GM12878 (cell line): ENCODE measurements at regions not wholly inside any gene's neighbourhood (a gene's known extent, or its start where the extent isn't known, plus 50 kb on each side); places are given as distances from the start of the nearest gene placed in this dataset.

Experiments
- ATAC-seq: fragments of 200-7000 bp; cut with Tn5 transposase; 3 replicates; pipeline ENCODE4 v1.9.1; 2020; ENCODE audit warnings: mild to moderate bottlenecking, moderate library complexity
- BruUV-seq: library from RNA; stranded (reverse); fragments of 400-500 nt; replicated peaks from 2 replicates; lab custom pipeline; 2021; lab: Mats Ljungman, UMichigan
- CTCF ChIA-PET: fragments of 300-600 bp; sonication (Branson Sonifier 250); formaldehyde crosslinking; extraction: SDS; loops from one replicate; lab custom pipeline; 2021; ENCODE audit warnings: inconsistent platforms; lab: Yijun Ruan, JAX
- POLR2A ChIA-PET: fragments of 350-600 bp; formaldehyde crosslinking; extraction: SDS; loops from one replicate; lab custom pipeline; 2021; ENCODE audit warnings: inconsistent platforms; lab: Charles Lee
- RAD21 ChIA-PET: fragments of 300-600 bp; sonication (Branson Sonifier 250); formaldehyde crosslinking; loops from one replicate; lab custom pipeline; 2023; ENCODE audit warnings: antibody characterized with exemption; ENCODE audit not compliant: unreplicated experiment; lab: Charles Lee
- SMC1A ChIA-PET: fragments of 300-600 bp; sonication (Branson Sonifier 250); formaldehyde crosslinking; loops from one replicate; lab custom pipeline; 2023; ENCODE audit not compliant: unreplicated experiment, uncharacterized antibody; lab: Charles Lee
- DNase-seq: peaks from one replicate; pipeline ENCODE4 v3.0.0-alpha.2; 2011; ENCODE audit warnings: low read depth, low spot score
- FAIRE-seq: peaks from 3 replicates; lab custom pipeline; 2011; peaks lifted over from hg19 to GRCh38; lab: Jason Lieb, UNC
- H2AFZ ChIP-seq: 2 replicates; pipeline ENCODE4 v1.6.0; 2011; ENCODE audit warnings: low read depth, low read length, control low read depth; ENCODE audit not compliant: control insufficient read depth
- H3K27ac ChIP-seq: 2 replicates; pipeline ENCODE4 v1.5.1; 2011; ENCODE audit warnings: control low read depth; ENCODE audit not compliant: control insufficient read depth, insufficient read depth
- H3K27me3 ChIP-seq, 2 experiments: replicated peaks in 1 of 2; 2 replicates each; pipeline versions ENCODE4 v1.6.0 to v1.6.1; 2011; ENCODE audit warnings: low read length in 1 of 2; ENCODE audit not compliant: control insufficient read depth in 2 of 2, insufficient read depth in 2 of 2
- H3K36me3 ChIP-seq, 2 experiments: 2 replicates each; pipeline ENCODE4 v1.5.1; 2011; ENCODE audit warnings: low read length in 1 of 2; ENCODE audit not compliant: control insufficient read depth in 2 of 2, insufficient read depth in 2 of 2
- H3K4me1 ChIP-seq: 2 replicates; pipeline ENCODE4 v1.6.1; 2011; ENCODE audit warnings: mild to moderate bottlenecking, low read length, moderate library complexity, mixed read lengths; ENCODE audit not compliant: control insufficient read depth, insufficient read depth
- H3K4me2 ChIP-seq: 2 replicates; pipeline ENCODE4 v1.6.0; 2011; ENCODE audit warnings: control low read depth; ENCODE audit not compliant: control insufficient read depth, insufficient read depth
- H3K4me3 ChIP-seq: fragments of 200-600 bp; sonication (generic); 2 replicates; pipeline ENCODE4 v1.5.1; 2016
- H3K79me2 ChIP-seq: 2 replicates; pipeline ENCODE4 v1.6.0; 2011; ENCODE audit warnings: low read length; ENCODE audit not compliant: control insufficient read depth, insufficient read depth
- H3K9ac ChIP-seq: 2 replicates; pipeline ENCODE4 v1.8.0; 2011; ENCODE audit warnings: low read length, control low read depth, mixed read lengths; ENCODE audit not compliant: control insufficient read depth, insufficient read depth
- H3K9me3 ChIP-seq: replicated peaks from 3 replicates; pipeline ENCODE4 v1.5.1; 2011; ENCODE audit warnings: mild to moderate bottlenecking, low read length; ENCODE audit not compliant: control insufficient read depth, insufficient read depth
- H4K20me1 ChIP-seq: 2 replicates; pipeline ENCODE4 v1.6.0; 2011; ENCODE audit not compliant: control insufficient read depth, insufficient read depth
- EED ChIP-seq: sonication (generic); IDR thresholded peaks from 2 replicates; pipeline ENCODE4 v1.6.1; 2016; ENCODE audit warnings: antibody characterized with exemption, low read depth
- ELK1 ChIP-seq: IDR thresholded peaks from 2 replicates; pipeline ENCODE4 v1.6.1; 2012; ENCODE audit warnings: low read depth, low read length, improper control_type of control experiment
- EP300 ChIP-seq, 2 experiments: fragments of 150-350 bp in 1 of 2; IDR thresholded peaks; 2 replicates each; pipeline ENCODE4 v1.6.1; 2011 to 2012; ENCODE audit warnings: low read depth in 2 of 2, low read length in 2 of 2, borderline replicate concordance in 1 of 2, improper control_type of control experiment in 1 of 2, inconsistent platforms in 1 of 2; ENCODE audit not compliant: control insufficient read depth in 1 of 2
- FOXM1 ChIP-seq: IDR thresholded peaks from 2 replicates; pipeline ENCODE4 v1.6.1; 2012; ENCODE audit warnings: low read depth, mild to moderate bottlenecking, inconsistent platforms, low read length, moderate library complexity
- JUND ChIP-seq: IDR thresholded peaks from 2 replicates; pipeline ENCODE4 v1.6.1; 2012; ENCODE audit warnings: low read depth, mild to moderate bottlenecking, low read length, improper control_type of control experiment, moderate library complexity
- KAT2A ChIP-seq: conservative IDR thresholded peaks from 2 replicates; pipeline ENCODE4 v1.6.1; 2011; ENCODE audit warnings: low read depth, low read length; ENCODE audit not compliant: control insufficient read depth
- MTA2 ChIP-seq: fragments of 450-650 bp; IDR thresholded peaks from 2 replicates; pipeline ENCODE4 v1.6.1; 2016; ENCODE audit warnings: low read depth, mild to moderate bottlenecking, moderate library complexity
- PAX5 ChIP-seq: IDR thresholded peaks from 2 replicates; pipeline ENCODE4 v1.6.1; 2011; ENCODE audit warnings: low read depth, low read length, borderline replicate concordance
- PAX8 ChIP-seq: fragments of 450-650 bp; IDR thresholded peaks from 2 replicates; pipeline ENCODE4 v1.6.1; 2017; ENCODE audit warnings: mild to moderate bottlenecking, moderate library complexity
- POU2F2 ChIP-seq: IDR thresholded peaks from 3 replicates; pipeline ENCODE4 v1.6.1; 2011; ENCODE audit warnings: low read depth, mild to moderate bottlenecking, low read length, borderline replicate concordance
- STAT1 ChIP-seq: fragments of 450-650 bp; conservative IDR thresholded peaks from 2 replicates; pipeline ENCODE4 v1.6.1; 2014; ENCODE audit warnings: antibody characterized with exemption, mild to moderate bottlenecking
- TBL1XR1 ChIP-seq: IDR thresholded peaks from 2 replicates; pipeline ENCODE4 v1.6.1; 2012; ENCODE audit warnings: low read depth, low read length, improper control_type of control experiment
- USF2 ChIP-seq: IDR thresholded peaks from 2 replicates; pipeline ENCODE4 v1.6.1; 2011; ENCODE audit warnings: low read depth, low read length, improper control_type of control experiment, borderline replicate concordance
- in situ Hi-C: fragments of 300-500 bp; cut with MboI; formaldehyde crosslinking; loops from 9 replicates; pipeline ENCODE4 v1.14.3; 2018; ENCODE audit warnings: mixed read lengths
- intact Hi-C: fragments of 100-400 bp; cut with micrococcal nuclease; formaldehyde crosslinking; loops from one replicate; pipeline ENCODE4 v1.14.2; 2022; ENCODE audit not compliant: unreplicated experiment

GRCh38 chr13:23059173-23059572 lies 121.6 kb upstream of the SGCG start:
- CTCF ChIA-PET = no interaction called here
- SMC1A ChIA-PET = no interaction called here

More at GRCh38 chr13:23059173-23059572, 121.6 kb upstream of the SGCG start:
- Histone ChIP-seq H3K27me3 (no peaks in the 10 kb centered on the region), H3K36me3 (no peaks in the 10 kb centered on the region), H2AFZ (no peak overlapping the region), H4K20me1 (no peaks in the 10 kb centered on the region), H3K4me3 (no peak overlapping the region), H3K79me2 (no peaks in the 10 kb centered on the region), H3K9ac (no peak overlapping the region), H3K4me2 (no peak overlapping the region), H3K27ac (no peak overlapping the region), H3K9me3 (no peaks in the 10 kb centered on the region), H3K4me1 (no peaks in the 10 kb centered on the region)
- intact Hi-C loops = no loop called here
- DNase-seq (no peak), FAIRE-seq (no peak), ATAC-seq (no peak)
- TF ChIP-seq PAX8 (no peak), POU2F2 (no peak), TBL1XR1 (no peak), FOXM1 (no peak), STAT1 (no peak), KAT2A (no peak), JUND (no peak), EED (no peak), EP300 (IDR thresholded peaks at IDR 0.05; ENCODE audit: borderline replicate concordance in 1 of 2, control insufficient read depth in 1 of 2, low read depth in 2 of 2, low read length in 2 of 2) (no peak), MTA2 (no peak), ELK1 (no peak), USF2 (no peak), PAX5 (no peak)
- in situ Hi-C loops = no loop called here
- no TSS peak for BruUV-seq
- ChIA-PET POLR2A (no interaction called here), RAD21 (no interaction called here)
